ENCODE measurements at regions not wholly inside any gene's neighbourhood (a gene's known extent, or its start where the extent isn't known, plus 50 kb on each side); places are given as distances from the start of the nearest gene placed in this dataset.
"Not testable (repeated sequence)": the region's sequence is repeated elsewhere in the genome, so short reads cannot be mapped to it uniquely, and the experiment has no call there.

GRCh38 chr1:197850918-197851317 lies 51.5 kb upstream of the C1orf53 start:
- no peak for DNase-seq

- no peak for DNase-seq
Measured at GRCh38 chr1:197850042-197850441, 52.4 kb upstream of the C1orf53 start.

GRCh38 chr1:197848350-197848749 lies 54.1 kb upstream of the C1orf53 start:
- peak in 1 of 2 donors; percentile 54 for DNase-seq

DNA sequence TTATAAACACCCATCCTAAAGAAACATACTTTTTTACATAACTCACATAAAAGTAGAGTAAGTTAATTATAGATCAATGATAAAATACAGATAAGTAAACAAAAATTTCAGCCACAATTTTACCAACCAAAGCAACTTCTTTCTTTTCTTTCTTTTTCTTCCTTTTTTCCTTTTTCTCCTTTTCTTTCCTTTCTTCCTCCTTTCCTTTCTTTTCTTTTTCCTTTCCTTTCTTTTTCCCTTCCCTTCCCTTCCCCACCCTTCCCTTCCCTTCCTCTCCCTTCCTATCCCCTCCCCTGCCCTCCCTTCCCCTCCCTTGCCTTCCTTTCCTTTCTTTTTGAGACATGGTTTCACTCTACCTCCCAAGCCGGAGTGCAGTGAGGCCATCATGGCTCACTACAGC lies 56.5 kb upstream of the C1orf53 start:
- DNase-seq: no peak

- no peak for DNase-seq
Measured at GRCh38 chr1:197844651-197845050, 57.8 kb upstream of the C1orf53 start.

- DNase-seq: peak; percentile 56 to 77
Measured at GRCh38 chr1:197843401-197843800, 59.0 kb upstream of the C1orf53 start.

DNA sequence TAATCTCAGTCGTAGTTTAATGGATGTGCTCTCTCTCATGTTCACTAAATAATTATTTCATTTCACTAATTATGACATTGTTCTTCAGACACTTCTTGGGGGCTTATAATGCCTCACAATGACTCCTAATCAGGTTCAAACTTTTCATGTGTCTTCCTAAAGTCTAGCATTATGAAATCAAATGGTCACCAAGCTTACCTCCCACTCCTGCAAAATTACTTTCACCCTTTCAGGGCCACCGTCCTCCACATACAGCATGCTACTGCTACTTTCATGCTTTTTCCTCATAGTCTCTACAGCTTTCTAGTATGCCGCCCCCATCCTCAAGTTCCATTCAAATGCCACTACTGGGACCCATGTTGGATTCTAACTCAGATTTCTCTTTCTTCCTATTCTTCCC lies 59.8 kb upstream of the C1orf53 start:
- peak; percentile 14 to 52 for DNase-seq

DNA sequence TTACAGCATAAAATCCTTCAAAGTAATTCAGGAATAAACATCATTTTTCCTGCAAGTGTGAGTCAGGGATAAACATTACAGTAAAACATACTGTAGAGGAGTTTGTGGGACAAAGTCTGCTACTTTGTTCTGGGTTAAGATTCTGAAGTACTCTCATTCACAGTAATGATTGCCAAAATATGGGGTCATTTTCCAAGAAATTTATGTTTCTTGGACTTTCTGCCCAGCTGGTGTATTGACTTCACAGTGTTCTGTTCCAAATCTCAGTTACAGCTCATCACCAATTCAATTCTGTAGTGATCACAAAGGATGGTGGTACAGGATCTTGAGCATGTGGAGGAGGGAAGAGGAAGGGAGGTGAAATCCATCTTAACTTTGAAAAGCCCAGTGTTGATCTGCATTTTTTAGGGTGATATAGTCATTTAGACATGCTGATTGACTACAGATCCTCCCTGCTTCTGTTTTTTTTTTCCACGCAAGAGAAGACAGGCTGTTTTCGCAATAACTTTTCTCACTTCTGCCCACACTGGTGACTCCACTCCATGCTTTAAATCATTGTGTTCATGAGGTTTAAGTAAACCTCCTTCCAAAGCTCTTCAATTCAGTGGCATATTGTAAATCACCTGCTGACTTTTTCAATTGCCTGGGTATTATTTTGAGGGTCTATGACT lies 60.4 kb upstream of the C1orf53 start:
- DNase-seq: peak; percentile 77 to 93

- DNase-seq: no peak
Measured at GRCh38 chr1:197841158-197841557, 61.3 kb upstream of the C1orf53 start.

DNA sequence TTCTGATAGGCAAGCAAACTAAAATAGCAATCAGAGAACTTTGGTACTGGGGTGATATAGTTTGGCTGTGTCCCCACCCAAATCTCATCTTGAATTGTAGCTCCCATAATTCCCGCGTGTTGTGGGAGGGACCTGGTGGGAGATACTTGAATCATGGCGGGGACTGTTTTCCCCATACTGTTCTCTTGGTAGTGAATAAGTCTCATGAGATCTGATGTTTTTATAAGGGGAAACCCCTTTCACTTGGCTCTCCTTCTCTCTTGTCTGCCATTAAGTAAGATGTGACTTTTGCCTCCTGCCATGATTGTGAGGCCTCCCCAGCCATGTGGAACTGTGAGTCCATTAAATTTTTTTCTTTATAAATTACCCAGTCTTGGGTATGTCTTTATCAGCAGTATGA lies 62.6 kb upstream of the C1orf53 start:
- peak; percentile 35 to 78 for DNase-seq

GRCh38 chr1:197838836-197839235 lies 63.6 kb upstream of the DENND1B start:
- peak; percentile 83 to 93 for DNase-seq

- DNase-seq: peak; percentile 37 to 75
Measured at GRCh38 chr1:197837911-197838310, 62.6 kb upstream of the DENND1B start.

DNA sequence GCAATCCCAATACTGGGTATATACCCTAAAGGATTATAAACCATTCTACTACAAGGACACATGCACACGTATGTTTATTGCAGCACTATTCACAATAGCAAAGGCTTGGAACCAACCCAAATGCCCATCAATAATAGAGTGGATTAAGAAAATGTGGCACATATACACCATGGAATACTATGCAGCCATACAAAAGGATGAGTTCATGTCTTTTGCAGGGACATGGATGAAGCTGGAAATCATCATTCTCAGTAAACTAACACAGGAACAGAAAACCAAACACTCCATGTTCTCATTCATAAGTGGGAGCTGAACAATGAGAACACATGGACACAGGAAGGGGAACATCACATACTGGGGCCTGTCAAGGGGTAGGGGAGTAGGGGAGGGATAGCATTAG lies 61.1 kb upstream of the DENND1B start:
- not testable (repeated sequence) for DNase-seq

DNA sequence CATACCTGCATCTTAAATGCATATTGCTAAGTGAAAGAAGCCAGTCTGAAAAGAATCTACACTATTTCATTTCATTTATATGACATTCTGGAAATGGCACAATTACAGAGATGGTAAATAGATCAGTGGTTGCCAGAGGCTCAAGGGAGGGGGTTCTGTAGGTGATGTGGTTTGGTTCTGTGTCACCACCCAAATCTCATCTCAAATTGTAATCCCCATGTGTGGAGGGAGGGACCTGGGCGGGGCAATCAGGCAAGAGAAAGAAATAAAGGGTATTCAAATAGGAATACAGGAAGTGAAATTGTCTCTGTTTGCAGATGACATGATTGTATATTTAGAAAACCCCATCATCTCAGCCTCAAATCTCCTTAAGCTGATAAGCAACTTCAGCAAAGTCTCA lies 53.7 kb upstream of the DENND1B start:
- not testable (repeated sequence) for DNase-seq

- peak; percentile 32 to 51 for DNase-seq
Measured at GRCh38 chr1:197825541-197825940, 50.3 kb upstream of the DENND1B start.

Data from inflammatory macrophage treated with lipopolysaccharide for 1 hour (primary cell).